HS-5 (cell line): ENCODE measurements at regions not wholly inside any gene's neighbourhood (a gene's known extent, or its start where the extent isn't known, plus 50 kb on each side); places are given as distances from the start of the nearest gene placed in this dataset.
"Not testable (repeated sequence)": the region's sequence is repeated elsewhere in the genome, so short reads cannot be mapped to it uniquely, and the experiment has no call there.

Experiments used
- DNase-seq: peaks from one replicate; pipeline ENCODE4 v3.0.0-alpha.2; 2012; ENCODE audit warnings: low read depth

- DNase-seq = no peak
Measured at GRCh38 chr1:178643349-178643748, 81.7 kb upstream of the RALGPS2 start.

GRCh38 chr1:178643831-178644230, 81.2 kb upstream of the RALGPS2 start:
- no peak for DNase-seq

- DNase-seq = no peak
Measured at GRCh38 chr1:178644308-178645120, 80.5 kb upstream of the RALGPS2 start.

GRCh38 chr1:178645157-178645807, 79.8 kb upstream of the RALGPS2 start:
- DNase-seq = no peak

GRCh38 chr1:178645808-178646200, 79.2 kb upstream of the RALGPS2 start:
- DNase-seq = peak; percentile 60

GRCh38 chr1:178646821-178647220, 78.2 kb upstream of the RALGPS2 start:
- no peak for DNase-seq

GRCh38 chr1:178648151-178648550, 76.9 kb upstream of the RALGPS2 start:
- no peak for DNase-seq

- no peak for DNase-seq
Measured at GRCh38 chr1:178649582-178650350, 75.3 kb upstream of the RALGPS2 start.

- DNase-seq = peak; percentile 63
Measured at GRCh38 chr1:178650934-178651511, 74.0 kb upstream of the RALGPS2 start.

GRCh38 chr1:178651742-178652141, 73.3 kb upstream of the RALGPS2 start:
- no peak for DNase-seq

GRCh38 chr1:178652506-178653490, 72.2 kb upstream of the RALGPS2 start:
- no peak for DNase-seq

- no peak for DNase-seq
Measured at GRCh38 chr1:178659789-178660208, 65.2 kb upstream of the RALGPS2 start.

GRCh38 chr1:178660461-178660860, 64.6 kb upstream of the RALGPS2 start:
- DNase-seq = no peak

- no peak for DNase-seq
Measured at GRCh38 chr1:178664278-178664677, 60.8 kb upstream of the RALGPS2 start.

- DNase-seq = no peak
Measured at GRCh38 chr1:178665579-178665978, 59.5 kb upstream of the RALGPS2 start.

- not testable (repeated sequence) for DNase-seq
Measured at GRCh38 chr1:178666891-178667290, 58.2 kb upstream of the RALGPS2 start.

- no peak for DNase-seq
Measured at GRCh38 chr1:178672434-178672833, 52.6 kb upstream of the RALGPS2 start.

GRCh38 chr1:178674559-178674958, 50.5 kb upstream of the RALGPS2 start:
- not testable (repeated sequence) for DNase-seq
